HL-60 (cell line): ENCODE measurements at regions not wholly inside any gene's neighbourhood (a gene's known extent, or its start where the extent isn't known, plus 50 kb on each side); places are given as distances from the start of the nearest gene placed in this dataset.
A peak's percentile ranks its signal among the peaks of the same experiment; 100 is the strongest.

Experiments used
- DNase-seq, 2 experiments: peaks; one replicate each; pipeline ENCODE4 v3.0.0-alpha.2; 2010 to 2020; ENCODE audit warnings: low read depth in 1 of 2, low spot score in 1 of 2
- H3K27ac ChIP-seq: fragments of 250-450 bp; sonication (Bioruptor Pico); replicated peaks from 2 replicates; pipeline ENCODE4 v1.5.1; 2020; ENCODE audit warnings: mild to moderate bottlenecking, moderate library complexity
- H3K27me3 ChIP-seq: fragments of 250-450 bp; sonication (Bioruptor Pico); 2 replicates; pipeline ENCODE4 v1.5.1; 2021; ENCODE audit warnings: mild to moderate bottlenecking, moderate library complexity; ENCODE audit not compliant: insufficient read depth, poor library complexity, severe bottlenecking
- H3K4me3 ChIP-seq: replicated peaks from 2 replicates; pipeline ENCODE4 v1.5.1; 2011; ENCODE audit warnings: mild to moderate bottlenecking, control low read depth, low read length; ENCODE audit not compliant: insufficient read depth
- GABPA ChIP-seq: IDR thresholded peaks from 2 replicates; pipeline ENCODE4 v1.6.1; 2012; ENCODE audit warnings: low read depth
- POLR2AphosphoS5 ChIP-seq: IDR thresholded peaks from 2 replicates; pipeline ENCODE4 v1.6.1; 2012; ENCODE audit warnings: low read depth
- SPI1 ChIP-seq: IDR thresholded peaks from 2 replicates; pipeline ENCODE4 v1.6.1; 2012; ENCODE audit warnings: low read depth, mild to moderate bottlenecking, borderline replicate concordance
- TF ChIP-seq, protein P1 (sequence below): IDR thresholded peaks from one replicate; pipeline ENCODE4 v1.5.1; 2011; ENCODE audit warnings: low read length, control low read depth, inconsistent platforms; ENCODE audit not compliant: insufficient read depth
- TF ChIP-seq, protein P2 (sequence below): IDR thresholded peaks from 2 replicates; pipeline ENCODE4 v1.6.1; 2012; ENCODE audit warnings: low read depth; ENCODE audit not compliant: insufficient replicate concordance

DNA sequence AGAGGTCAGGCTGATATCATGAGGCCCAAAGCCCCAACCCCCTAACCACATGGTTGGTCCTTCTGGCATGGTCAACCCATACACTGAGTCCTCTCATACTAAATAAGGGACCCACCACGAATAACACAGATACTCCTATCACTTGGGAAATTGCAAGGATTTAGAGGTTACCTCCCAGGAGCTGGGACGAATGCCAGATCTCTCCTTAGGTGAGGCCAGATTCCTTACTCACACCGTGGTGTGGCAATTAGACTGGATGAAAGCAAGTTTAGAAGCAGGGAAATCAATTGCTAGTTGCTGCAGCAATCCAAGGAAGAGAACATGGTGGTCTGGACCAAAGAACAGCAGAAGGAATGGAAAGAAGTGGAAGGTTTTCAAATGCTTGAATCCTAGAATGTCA is 60.1 kb downstream of the IER5 start:
- no peak for TF ChIP-seq GABPA
- TF ChIP-seq POLR2AphosphoS5 = no peak
- TF ChIP-seq, protein P1, sequence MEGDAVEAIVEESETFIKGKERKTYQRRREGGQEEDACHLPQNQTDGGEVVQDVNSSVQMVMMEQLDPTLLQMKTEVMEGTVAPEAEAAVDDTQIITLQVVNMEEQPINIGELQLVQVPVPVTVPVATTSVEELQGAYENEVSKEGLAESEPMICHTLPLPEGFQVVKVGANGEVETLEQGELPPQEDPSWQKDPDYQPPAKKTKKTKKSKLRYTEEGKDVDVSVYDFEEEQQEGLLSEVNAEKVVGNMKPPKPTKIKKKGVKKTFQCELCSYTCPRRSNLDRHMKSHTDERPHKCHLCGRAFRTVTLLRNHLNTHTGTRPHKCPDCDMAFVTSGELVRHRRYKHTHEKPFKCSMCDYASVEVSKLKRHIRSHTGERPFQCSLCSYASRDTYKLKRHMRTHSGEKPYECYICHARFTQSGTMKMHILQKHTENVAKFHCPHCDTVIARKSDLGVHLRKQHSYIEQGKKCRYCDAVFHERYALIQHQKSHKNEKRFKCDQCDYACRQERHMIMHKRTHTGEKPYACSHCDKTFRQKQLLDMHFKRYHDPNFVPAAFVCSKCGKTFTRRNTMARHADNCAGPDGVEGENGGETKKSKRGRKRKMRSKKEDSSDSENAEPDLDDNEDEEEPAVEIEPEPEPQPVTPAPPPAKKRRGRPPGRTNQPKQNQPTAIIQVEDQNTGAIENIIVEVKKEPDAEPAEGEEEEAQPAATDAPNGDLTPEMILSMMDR = no peak
- no peak for TF ChIP-seq SPI1
- TF ChIP-seq, protein P2, sequence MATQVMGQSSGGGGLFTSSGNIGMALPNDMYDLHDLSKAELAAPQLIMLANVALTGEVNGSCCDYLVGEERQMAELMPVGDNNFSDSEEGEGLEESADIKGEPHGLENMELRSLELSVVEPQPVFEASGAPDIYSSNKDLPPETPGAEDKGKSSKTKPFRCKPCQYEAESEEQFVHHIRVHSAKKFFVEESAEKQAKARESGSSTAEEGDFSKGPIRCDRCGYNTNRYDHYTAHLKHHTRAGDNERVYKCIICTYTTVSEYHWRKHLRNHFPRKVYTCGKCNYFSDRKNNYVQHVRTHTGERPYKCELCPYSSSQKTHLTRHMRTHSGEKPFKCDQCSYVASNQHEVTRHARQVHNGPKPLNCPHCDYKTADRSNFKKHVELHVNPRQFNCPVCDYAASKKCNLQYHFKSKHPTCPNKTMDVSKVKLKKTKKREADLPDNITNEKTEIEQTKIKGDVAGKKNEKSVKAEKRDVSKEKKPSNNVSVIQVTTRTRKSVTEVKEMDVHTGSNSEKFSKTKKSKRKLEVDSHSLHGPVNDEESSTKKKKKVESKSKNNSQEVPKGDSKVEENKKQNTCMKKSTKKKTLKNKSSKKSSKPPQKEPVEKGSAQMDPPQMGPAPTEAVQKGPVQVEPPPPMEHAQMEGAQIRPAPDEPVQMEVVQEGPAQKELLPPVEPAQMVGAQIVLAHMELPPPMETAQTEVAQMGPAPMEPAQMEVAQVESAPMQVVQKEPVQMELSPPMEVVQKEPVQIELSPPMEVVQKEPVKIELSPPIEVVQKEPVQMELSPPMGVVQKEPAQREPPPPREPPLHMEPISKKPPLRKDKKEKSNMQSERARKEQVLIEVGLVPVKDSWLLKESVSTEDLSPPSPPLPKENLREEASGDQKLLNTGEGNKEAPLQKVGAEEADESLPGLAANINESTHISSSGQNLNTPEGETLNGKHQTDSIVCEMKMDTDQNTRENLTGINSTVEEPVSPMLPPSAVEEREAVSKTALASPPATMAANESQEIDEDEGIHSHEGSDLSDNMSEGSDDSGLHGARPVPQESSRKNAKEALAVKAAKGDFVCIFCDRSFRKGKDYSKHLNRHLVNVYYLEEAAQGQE = no peak
- no peak overlapping the region for H3K4me3 ChIP-seq
- H3K27me3 ChIP-seq = no peaks in the 10 kb centered on the region
- H3K27ac ChIP-seq = peak overlapping the region; percentile 62
- no peak for DNase-seq

DNA sequence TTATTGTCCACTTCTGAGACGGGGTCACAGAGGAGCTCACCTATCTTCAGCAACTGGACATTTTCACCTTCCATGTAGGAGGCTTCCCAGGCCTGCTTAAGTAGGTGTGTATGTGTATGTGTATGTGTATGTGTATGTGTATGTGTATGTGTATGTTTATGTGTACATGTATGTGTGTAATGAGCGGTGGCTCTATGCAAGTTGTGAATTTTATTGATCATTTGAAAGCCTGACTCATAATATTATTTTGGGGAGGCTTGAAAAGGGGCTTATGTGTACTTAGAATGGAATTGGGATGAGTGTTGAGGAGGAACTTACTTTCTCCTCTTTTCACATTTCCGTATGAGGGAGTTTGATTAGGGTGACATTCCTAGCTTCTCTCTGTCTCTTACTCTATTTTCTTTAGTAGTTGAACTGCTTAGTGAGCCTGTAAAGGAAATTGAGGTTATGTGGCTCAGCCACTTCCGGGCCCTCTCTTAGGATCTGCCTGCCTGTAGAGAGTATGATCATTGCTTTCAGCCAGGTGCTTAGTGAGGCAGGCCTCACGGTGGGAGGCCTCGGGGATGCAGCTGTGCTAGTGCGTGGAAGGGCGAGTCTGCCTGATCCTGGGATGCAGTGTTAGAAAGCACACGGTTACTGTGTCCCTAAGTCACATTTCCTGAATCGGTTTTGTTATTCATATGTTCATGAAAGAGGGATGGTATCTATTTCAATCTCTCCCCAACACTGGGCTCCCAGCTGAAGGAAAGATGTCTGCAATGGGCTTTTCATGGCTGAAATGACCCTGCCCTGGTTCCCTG is 61.0 kb downstream of the IER5 start:
- Histone ChIP-seq H3K27ac (peak overlapping the region; percentile 62), H3K4me3 (no peak overlapping the region), H3K27me3 (no peaks in the 10 kb centered on the region)
- DNase-seq = peak in 1 of 2 experiments; percentile 78
- TF ChIP-seq, protein P1 = no peak
- TF ChIP-seq, protein P2 = no peak
- TF ChIP-seq SPI1 = 0 out of 2 replicates have a peak, but pooled peaks have one; percentile 1
- peak; percentile 94 for TF ChIP-seq POLR2AphosphoS5
- peak; percentile 76 for TF ChIP-seq GABPA

DNA sequence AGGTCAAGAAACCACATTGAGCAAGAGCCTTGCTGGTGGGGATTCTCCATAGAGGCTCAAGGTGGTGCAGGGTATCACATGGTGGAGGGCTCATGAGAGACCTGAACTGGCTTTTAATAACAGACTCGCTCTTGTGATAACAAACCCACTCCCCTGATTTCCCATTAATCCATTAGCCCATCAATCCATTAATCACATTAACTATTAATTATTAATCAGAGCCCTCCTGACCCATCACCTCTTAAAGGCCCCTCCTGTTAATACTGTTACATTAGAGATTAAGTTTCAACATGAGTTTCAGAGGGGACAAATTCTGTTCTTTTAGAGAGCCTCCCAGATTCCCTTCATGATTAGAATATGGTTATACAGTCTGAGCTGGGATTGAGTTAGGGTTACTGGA is 61.8 kb downstream of the IER5 start:
- H3K27me3 ChIP-seq = no peaks in the 10 kb centered on the region
- H3K27ac ChIP-seq = peak overlapping the region; percentile 62
- TF ChIP-seq, protein P1 = no peak
- no peak for TF ChIP-seq GABPA
- TF ChIP-seq, protein P2 = no peak
- no peak for TF ChIP-seq SPI1
- TF ChIP-seq POLR2AphosphoS5 = no peak
- no peak overlapping the region for H3K4me3 ChIP-seq
- no peak for DNase-seq
